Activated naive CD4-positive, alpha-beta T cell treated with anti-CD3 and anti-CD28 coated beads, Interleukin-2, amount 10 ng/mL, durations not matched to agents 7 days and 5 days (primary cell): ENCODE measurements at regions not wholly inside any gene's neighbourhood (a gene's known extent, or its start where the extent isn't known, plus 50 kb on each side); places are given as distances from the start of the nearest gene placed in this dataset.

Experiments used
- CTCF ChIA-PET: fragments of 350-600 bp; sonication (Branson Sonifier 250); formaldehyde crosslinking; loops from one replicate; lab custom pipeline; 2021; ENCODE audit warnings: antibody characterized with exemption; lab: Charles Lee
- DNase-seq: peaks from one replicate; pipeline ENCODE4 v3.0.0-alpha.2; 2020
- H3K27ac Mint-ChIP-seq: one replicate; pipeline ENCODE4 v1.8.0; 2021; ENCODE audit warnings: mild to moderate bottlenecking, moderate library complexity, mixed read lengths
- H3K27me3 Mint-ChIP-seq: one replicate; pipeline ENCODE4 v1.8.0; 2021; ENCODE audit warnings: mild to moderate bottlenecking, mixed read lengths
- H3K36me3 Mint-ChIP-seq: one replicate; pipeline ENCODE4 v1.8.0; 2021; ENCODE audit warnings: mixed read lengths
- H3K4me1 Mint-ChIP-seq: one replicate; pipeline ENCODE4 v1.8.0; 2021; ENCODE audit warnings: mixed read lengths
- H3K4me3 Mint-ChIP-seq: one replicate; pipeline ENCODE4 v1.8.0; 2021; ENCODE audit warnings: mild to moderate bottlenecking, moderate library complexity, mixed read lengths
- H3K9me3 Mint-ChIP-seq: one replicate; pipeline ENCODE4 v1.8.0; 2021; ENCODE audit warnings: mixed read lengths

- Mint-ChIP-seq H3K27ac (no peak overlapping the region), H3K4me3 (no peak overlapping the region), H3K4me1 (no peaks in the 10 kb centered on the region), H3K27me3 (no peaks in the 10 kb centered on the region), H3K36me3 (no peaks in the 10 kb centered on the region), H3K9me3 (no peaks in the 10 kb centered on the region)
- CTCF ChIA-PET: interaction anchor here (1.6 to 2.7 kb wide), 2 partner anchors 343 to 351 kb away, joined by 4 to 21 read pairs; no protein-coding TSS in a partner anchor
- no peak for DNase-seq
Measured at GRCh38 chr10:78851647-78852046, 217.1 kb upstream of the ZMIZ1 start.

- Mint-ChIP-seq H3K27ac (no peak overlapping the region), H3K9me3 (no peaks in the 10 kb centered on the region), H3K36me3 (no peaks in the 10 kb centered on the region), H3K4me1 (no peaks in the 10 kb centered on the region), H3K27me3 (no peaks in the 10 kb centered on the region), H3K4me3 (no peak overlapping the region)
- DNase-seq: peak; percentile 39
- CTCF ChIA-PET: interaction anchor here (0.6 to 2.7 kb wide), 4 partner anchors 342 to 506 kb away, joined by 3 to 21 read pairs (median 4); no protein-coding TSS in a partner anchor
Measured at GRCh38 chr10:78852466-78853240, 216.1 kb upstream of the ZMIZ1 start.

GRCh38 chr10:78853864-78854263 is 214.9 kb upstream of the ZMIZ1 start:
- no peaks in the 10 kb centered on the region for H3K27me3 Mint-ChIP-seq
- H3K27ac Mint-ChIP-seq: no peak overlapping the region
- no peak for DNase-seq
- no peaks in the 10 kb centered on the region for H3K4me1 Mint-ChIP-seq
- no peaks in the 10 kb centered on the region for H3K36me3 Mint-ChIP-seq
- CTCF ChIA-PET: interaction anchor here (1.2 to 2.7 kb wide), 2 partner anchors 341 to 344 kb away, joined by 3 to 21 read pairs; no protein-coding TSS in a partner anchor
- no peaks in the 10 kb centered on the region for H3K9me3 Mint-ChIP-seq
- H3K4me3 Mint-ChIP-seq: no peak overlapping the region

- Mint-ChIP-seq H3K27me3 (peaks cover 10% of the 10 kb centered on the region), H3K4me1 (no peaks in the 10 kb centered on the region), H3K27ac (no peak overlapping the region), H3K4me3 (no peak overlapping the region), H3K36me3 (no peaks in the 10 kb centered on the region), H3K9me3 (no peaks in the 10 kb centered on the region)
- CTCF ChIA-PET: no interaction called here
- no peak for DNase-seq
Measured at GRCh38 chr10:78856421-78856820, 212.3 kb upstream of the ZMIZ1 start.

- Mint-ChIP-seq H3K4me3 (no peak overlapping the region), H3K4me1 (no peaks in the 10 kb centered on the region), H3K27me3 (peaks cover 10% of the 10 kb centered on the region), H3K36me3 (no peaks in the 10 kb centered on the region), H3K9me3 (no peaks in the 10 kb centered on the region), H3K27ac (no peak overlapping the region)
- CTCF ChIA-PET: no interaction called here
- DNase-seq: no peak
Measured at GRCh38 chr10:78857193-78857592, 211.6 kb upstream of the ZMIZ1 start.

GRCh38 chr10:78859266-78859665 is 209.5 kb upstream of the ZMIZ1 start:
- no peaks in the 10 kb centered on the region for H3K9me3 Mint-ChIP-seq
- no peaks in the 10 kb centered on the region for H3K4me1 Mint-ChIP-seq
- H3K27ac Mint-ChIP-seq: no peak overlapping the region
- H3K27me3 Mint-ChIP-seq: peaks cover 10% of the 10 kb centered on the region
- no peak overlapping the region for H3K4me3 Mint-ChIP-seq
- H3K36me3 Mint-ChIP-seq: no peaks in the 10 kb centered on the region
- no peak for DNase-seq
- CTCF ChIA-PET: no interaction called here

GRCh38 chr10:78859769-78860168 is 209.0 kb upstream of the ZMIZ1 start:
- H3K27me3 Mint-ChIP-seq: peaks cover 10% of the 10 kb centered on the region
- DNase-seq: no peak
- no peaks in the 10 kb centered on the region for H3K4me1 Mint-ChIP-seq
- H3K4me3 Mint-ChIP-seq: no peak overlapping the region
- H3K36me3 Mint-ChIP-seq: no peaks in the 10 kb centered on the region
- CTCF ChIA-PET: no interaction called here
- no peak overlapping the region for H3K27ac Mint-ChIP-seq
- no peaks in the 10 kb centered on the region for H3K9me3 Mint-ChIP-seq

- Mint-ChIP-seq H3K4me1 (no peaks in the 10 kb centered on the region), H3K9me3 (no peaks in the 10 kb centered on the region), H3K27me3 (peaks cover 10% of the 10 kb centered on the region), H3K4me3 (no peak overlapping the region), H3K36me3 (no peaks in the 10 kb centered on the region), H3K27ac (no peak overlapping the region)
- CTCF ChIA-PET: no interaction called here
- DNase-seq: no peak
Measured at GRCh38 chr10:78860260-78860914, 208.4 kb upstream of the ZMIZ1 start.

- DNase-seq: no peak
- Mint-ChIP-seq H3K4me3 (no peak overlapping the region), H3K27ac (no peak overlapping the region), H3K4me1 (no peaks in the 10 kb centered on the region), H3K9me3 (no peaks in the 10 kb centered on the region), H3K36me3 (no peaks in the 10 kb centered on the region), H3K27me3 (peaks cover 10% of the 10 kb centered on the region)
- CTCF ChIA-PET: no interaction called here
Measured at GRCh38 chr10:78861529-78862327, 207.0 kb upstream of the ZMIZ1 start.

- no peak for DNase-seq
- CTCF ChIA-PET: no interaction called here
- peaks cover 10% of the 10 kb centered on the region for H3K27me3 Mint-ChIP-seq
- H3K4me3 Mint-ChIP-seq: no peak overlapping the region
- no peaks in the 10 kb centered on the region for H3K36me3 Mint-ChIP-seq
- no peaks in the 10 kb centered on the region for H3K9me3 Mint-ChIP-seq
- H3K4me1 Mint-ChIP-seq: no peaks in the 10 kb centered on the region
- H3K27ac Mint-ChIP-seq: no peak overlapping the region
Measured at GRCh38 chr10:78862328-78862640, 206.5 kb upstream of the ZMIZ1 start.

GRCh38 chr10:78863140-78863905 is 205.4 kb upstream of the ZMIZ1 start:
- CTCF ChIA-PET: no interaction called here
- H3K36me3 Mint-ChIP-seq: no peaks in the 10 kb centered on the region

GRCh38 chr10:78863906-78864239 is 204.9 kb upstream of the ZMIZ1 start:
- peaks cover 17% of the 10 kb centered on the region for H3K27me3 Mint-ChIP-seq
- H3K4me3 Mint-ChIP-seq: no peak overlapping the region
- H3K36me3 Mint-ChIP-seq: no peaks in the 10 kb centered on the region
- CTCF ChIA-PET: no interaction called here
- no peak for DNase-seq
- H3K4me1 Mint-ChIP-seq: no peaks in the 10 kb centered on the region
- no peaks in the 10 kb centered on the region for H3K9me3 Mint-ChIP-seq
- no peak overlapping the region for H3K27ac Mint-ChIP-seq

More at GRCh38 chr10:78863140-78863905, 205.4 kb upstream of the ZMIZ1 start:
- no peak for DNase-seq
- H3K9me3 Mint-ChIP-seq: no peaks in the 10 kb centered on the region
- no peak overlapping the region for H3K27ac Mint-ChIP-seq
- H3K4me3 Mint-ChIP-seq: no peak overlapping the region
- peaks cover 17% of the 10 kb centered on the region for H3K27me3 Mint-ChIP-seq
- H3K4me1 Mint-ChIP-seq: no peaks in the 10 kb centered on the region

- DNase-seq: no peak
- CTCF ChIA-PET: no interaction called here
Measured at GRCh38 chr10:78864761-78865537, 203.8 kb upstream of the ZMIZ1 start.

More at GRCh38 chr10:78864761-78865537, 203.8 kb upstream of the ZMIZ1 start:
- Mint-ChIP-seq H3K27me3 (peaks cover 12% of the 10 kb centered on the region), H3K9me3 (no peaks in the 10 kb centered on the region), H3K27ac (no peak overlapping the region), H3K36me3 (no peaks in the 10 kb centered on the region), H3K4me3 (no peak overlapping the region), H3K4me1 (no peaks in the 10 kb centered on the region)
